B cell (primary cell): ENCODE measurements at regions not wholly inside any gene's neighbourhood (a gene's known extent, or its start where the extent isn't known, plus 50 kb on each side); places are given as distances from the start of the nearest gene placed in this dataset.

Experiments used
- ATAC-seq: fragments of 200-7000 bp; cut with Tn5 transposase; one replicate; pipeline ENCODE4 v1.10.0; 2021; ENCODE audit warnings: low read depth, mild to moderate bottlenecking, moderate number of reproducible peaks, moderate library complexity
- CTCF ChIA-PET: fragments of 350-600 bp; sonication (Branson Sonifier 250); formaldehyde crosslinking; loops from one replicate; lab custom pipeline; 2021; ENCODE audit warnings: antibody characterized with exemption, inconsistent platforms; lab: Charles Lee
- POLR2A ChIA-PET: fragments of 350-600 bp; sonication (Branson Sonifier 250); formaldehyde crosslinking; loops from one replicate; lab custom pipeline; 2021; ENCODE audit warnings: antibody characterized with exemption; lab: Charles Lee
- DNase-seq: peaks from one replicate; pipeline ENCODE4 v3.0.0; 2013
- H2AFZ ChIP-seq: 2 replicates; pipeline ENCODE4 v1.6.1; 2012; ENCODE audit warnings: mild to moderate bottlenecking, low read depth, low read length; ENCODE audit not compliant: insufficient read depth, poor library complexity, severe bottlenecking
- H3K27ac ChIP-seq, 2 donors: 1 replicate in 1 of 2; 2 replicates in 1 of 2; pipeline ENCODE4 v1.5.1; 2012 to 2013; ENCODE audit warnings: low read length in 2 of 2, mild to moderate bottlenecking in 2 of 2, moderate library complexity in 1 of 2
- H3K27me3 ChIP-seq, 4 experiments: fragments of 200-600 bp in 1 of 4; sonication (generic) in 1 of 4; replicated peaks in 1 of 4; 1 replicate in 2 of 4; 2 replicates in 2 of 4; pipeline versions ENCODE4 v1.6.1 to v1.7.0; 2013 to 2016; ENCODE audit warnings: low read length in 3 of 4, mild to moderate bottlenecking in 2 of 4, mixed read lengths in 1 of 4, moderate library complexity in 1 of 4; ENCODE audit not compliant: insufficient read depth in 4 of 4, control insufficient read depth in 3 of 4; ENCODE audit errors: control extremely low read depth in 1 of 4
- H3K36me3 ChIP-seq, 2 experiments: replicated peaks in 1 of 2; 1 replicate in 1 of 2; 2 replicates in 1 of 2; pipeline versions ENCODE4 v1.6.1 to v1.7.1; 2013; ENCODE audit warnings: low read length in 1 of 2; ENCODE audit not compliant: insufficient read depth in 2 of 2, control insufficient read depth in 1 of 2; ENCODE audit errors: control extremely low read depth in 1 of 2, extremely low read depth in 1 of 2
- H3K4me1 ChIP-seq, 2 donors: fragments of 200-600 bp in 1 of 2; sonication (generic) in 1 of 2; 1 replicate in 1 of 2; 2 replicates in 1 of 2; pipeline versions ENCODE4 v1.5.1 to v1.6.1; 2013 to 2017; ENCODE audit warnings: low read length in 2 of 2; ENCODE audit not compliant: control insufficient read depth in 2 of 2, insufficient read depth in 2 of 2
- H3K4me2 ChIP-seq: replicated peaks from 2 replicates; pipeline ENCODE3; 2012; ENCODE audit warnings: mild to moderate bottlenecking, low read depth, low read length; ENCODE audit not compliant: poor library complexity, severe bottlenecking
- H3K4me3 ChIP-seq, 5 experiments: fragments of 200-600 bp in 1 of 5; sonication (generic) in 1 of 5; 1 replicate in 3 of 5; 2 replicates in 2 of 5; pipeline versions ENCODE4 v1.5.1 to v1.7.0; 2011 to 2016; ENCODE audit warnings: low read length in 4 of 5, mild to moderate bottlenecking in 4 of 5, low read depth in 2 of 5, control low read depth in 1 of 5, moderate library complexity in 1 of 5; ENCODE audit not compliant: insufficient read depth in 1 of 5; ENCODE audit errors: control extremely low read depth in 1 of 5, extremely low read depth in 1 of 5
- H3K79me2 ChIP-seq: fragments of 200-600 bp; sonication (generic); one replicate; pipeline ENCODE4 v1.6.0; 2016; ENCODE audit warnings: low read length; ENCODE audit not compliant: control insufficient read depth, insufficient read depth
- H3K9ac ChIP-seq: fragments of 200-600 bp; sonication (generic); 2 replicates; pipeline ENCODE4 v1.6.1; 2017; ENCODE audit warnings: mild to moderate bottlenecking, low read length, moderate library complexity
- H3K9me3 ChIP-seq, 3 donors: one replicate each; pipeline versions ENCODE4 v1.6.1 to v1.7.1; 2013; ENCODE audit warnings: low read length in 2 of 3; ENCODE audit not compliant: control insufficient read depth in 2 of 3, insufficient read depth in 1 of 3; ENCODE audit errors: control extremely low read depth in 1 of 3
- H4K20me1 ChIP-seq: 2 replicates; pipeline ENCODE4 v1.6.0; 2012; ENCODE audit warnings: mild to moderate bottlenecking, low read length; ENCODE audit not compliant: insufficient read depth, control insufficient read depth, poor library complexity, severe bottlenecking
- H3K27ac Mint-ChIP-seq: one replicate; pipeline ENCODE4 v1.8.0; 2021; ENCODE audit warnings: mixed read lengths
- H3K27me3 Mint-ChIP-seq: one replicate; pipeline ENCODE4 v1.8.0; 2021; ENCODE audit warnings: mixed read lengths
- H3K4me1 Mint-ChIP-seq: one replicate; pipeline ENCODE4 v1.8.0; 2021; ENCODE audit warnings: mixed read lengths
- H3K4me3 Mint-ChIP-seq: one replicate; pipeline ENCODE4 v1.8.0; 2021; ENCODE audit warnings: mixed read lengths
- H3K9me3 Mint-ChIP-seq: one replicate; pipeline ENCODE4 v1.8.0; 2022; ENCODE audit warnings: mixed read lengths; ENCODE audit not compliant: insufficient read depth
- EZH2 ChIP-seq: IDR thresholded peaks from 2 replicates; pipeline ENCODE4 v1.6.1; 2012; ENCODE audit warnings: borderline replicate concordance, low read depth, mild to moderate bottlenecking, moderate library complexity, low read length; ENCODE audit not compliant: insufficient read depth, poor library complexity, severe bottlenecking
- WGBS: methylation state at CpG from one replicate; pipeline ENCODE4 v1.1.5; 2013; ENCODE audit warnings: missing lambda C conversion rate; ENCODE audit not compliant: insufficient coverage; 5-methylcytosine and 5-hydroxymethylcytosine counted together
- intact Hi-C: fragments of 100-400 bp; cut with micrococcal nuclease; formaldehyde crosslinking; loops from one replicate; pipeline ENCODE4 v1.10.0; 2022
- TF ChIP-seq, protein P1 (sequence below): fragments of 200-600 bp; IDR thresholded peaks from one replicate; pipeline ENCODE4 v1.8.0; 2022; ENCODE audit warnings: antibody characterized with exemption, mild to moderate bottlenecking

DNA sequence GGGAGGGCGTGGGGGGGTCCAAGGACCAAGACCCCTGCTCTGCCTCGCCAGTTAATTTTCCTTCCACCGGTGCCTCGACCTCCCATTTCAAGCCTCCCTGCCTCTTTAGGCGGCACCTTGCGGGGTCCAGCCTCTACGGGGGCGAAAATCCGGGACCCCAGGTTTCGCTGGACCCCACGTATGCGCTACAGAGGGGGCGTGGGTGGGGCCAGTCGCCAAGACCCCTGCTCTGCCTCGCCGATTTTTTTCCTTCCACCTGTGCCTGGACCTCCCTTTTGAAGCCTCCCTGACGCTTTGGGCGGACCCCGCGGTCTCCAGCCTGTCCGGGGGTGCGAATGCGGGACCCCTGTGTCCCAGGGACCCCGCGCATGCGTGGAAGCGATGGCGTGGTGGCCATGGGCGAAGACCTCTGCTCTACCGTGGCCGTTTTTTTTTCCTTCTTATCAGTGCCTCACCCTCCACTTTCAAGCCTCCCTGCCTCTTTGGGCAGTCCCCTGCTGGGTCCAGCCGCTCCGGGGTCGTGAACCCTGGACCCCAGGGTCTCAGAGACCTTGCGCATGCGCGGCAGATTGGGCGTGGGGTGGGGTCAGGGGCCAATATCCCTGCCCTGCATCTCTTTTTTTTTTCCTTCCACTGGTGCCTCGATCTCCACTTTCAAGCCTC lies 324.2 kb downstream of the ALG10 start:
- Mint-ChIP-seq H3K4me3 (no peak overlapping the region), H3K4me1 (no peaks in the 10 kb centered on the region), H3K27me3 (no peaks in the 10 kb centered on the region), H3K9me3 (no peaks in the 10 kb centered on the region), H3K27ac (no peak overlapping the region)
- intact Hi-C loops, result no loop called here
- ATAC-seq (no peak), DNase-seq (no peak)
- Histone ChIP-seq H3K4me1 (no peaks in the 10 kb centered on the region), H3K27ac (no peak overlapping the region), H3K9ac (no peak overlapping the region), H3K79me2 (no peaks in the 10 kb centered on the region), H3K4me3 (no peak overlapping the region), H4K20me1 (no peaks in the 10 kb centered on the region), H3K4me2 (no peak overlapping the region), H3K27me3 (no peaks in the 10 kb centered on the region), H3K36me3 (no peaks in the 10 kb centered on the region), H3K9me3 (peaks cover 0 to 100% (median 5%) of the 10 kb centered on the region in 3 donors), H2AFZ (no peak overlapping the region)
- WGBS, result 63% methylated on average over 38 of the region's 39 CpGs
- ChIA-PET CTCF (no interaction called here), POLR2A (no interaction called here)
- TF ChIP-seq EZH2, result no peak
- TF ChIP-seq, protein P1, sequence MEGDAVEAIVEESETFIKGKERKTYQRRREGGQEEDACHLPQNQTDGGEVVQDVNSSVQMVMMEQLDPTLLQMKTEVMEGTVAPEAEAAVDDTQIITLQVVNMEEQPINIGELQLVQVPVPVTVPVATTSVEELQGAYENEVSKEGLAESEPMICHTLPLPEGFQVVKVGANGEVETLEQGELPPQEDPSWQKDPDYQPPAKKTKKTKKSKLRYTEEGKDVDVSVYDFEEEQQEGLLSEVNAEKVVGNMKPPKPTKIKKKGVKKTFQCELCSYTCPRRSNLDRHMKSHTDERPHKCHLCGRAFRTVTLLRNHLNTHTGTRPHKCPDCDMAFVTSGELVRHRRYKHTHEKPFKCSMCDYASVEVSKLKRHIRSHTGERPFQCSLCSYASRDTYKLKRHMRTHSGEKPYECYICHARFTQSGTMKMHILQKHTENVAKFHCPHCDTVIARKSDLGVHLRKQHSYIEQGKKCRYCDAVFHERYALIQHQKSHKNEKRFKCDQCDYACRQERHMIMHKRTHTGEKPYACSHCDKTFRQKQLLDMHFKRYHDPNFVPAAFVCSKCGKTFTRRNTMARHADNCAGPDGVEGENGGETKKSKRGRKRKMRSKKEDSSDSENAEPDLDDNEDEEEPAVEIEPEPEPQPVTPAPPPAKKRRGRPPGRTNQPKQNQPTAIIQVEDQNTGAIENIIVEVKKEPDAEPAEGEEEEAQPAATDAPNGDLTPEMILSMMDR, result no peak

DNA sequence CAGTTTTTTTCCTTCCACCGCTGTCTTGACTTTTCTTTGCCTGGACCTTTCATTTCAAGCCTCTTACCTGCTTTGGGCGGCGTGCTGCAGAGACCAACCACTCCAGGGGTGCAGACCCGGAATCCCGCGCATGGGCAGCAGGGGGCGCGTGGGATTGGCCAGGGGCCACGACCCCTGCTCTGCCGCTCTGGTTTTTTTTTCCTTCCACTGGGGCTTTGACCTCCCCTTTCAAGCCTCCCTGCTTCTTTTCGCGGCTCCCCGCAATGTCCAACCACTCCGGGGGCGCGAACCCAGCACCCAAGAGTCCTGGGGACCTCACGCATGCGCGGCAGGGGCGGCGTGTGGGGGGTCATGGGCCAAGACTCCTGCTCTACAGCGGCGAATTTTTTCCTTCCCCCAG lies 325.1 kb downstream of the ALG10 start:
- no peak for DNase-seq
- Histone ChIP-seq H3K27me3 (no peaks in the 10 kb centered on the region), H3K36me3 (no peaks in the 10 kb centered on the region), H3K79me2 (no peaks in the 10 kb centered on the region), H4K20me1 (no peaks in the 10 kb centered on the region), H3K4me2 (no peak overlapping the region), H3K9ac (no peak overlapping the region), H2AFZ (no peak overlapping the region), H3K4me1 (no peaks in the 10 kb centered on the region), H3K4me3 (no peak overlapping the region), H3K9me3 (peaks cover 0 to 99% (median 5%) of the 10 kb centered on the region in 3 donors), H3K27ac (no peak overlapping the region)
- H3K4me1 Mint-ChIP-seq, result no peaks in the 10 kb centered on the region
- H3K27me3 Mint-ChIP-seq, result no peaks in the 10 kb centered on the region
- no peak overlapping the region for H3K4me3 Mint-ChIP-seq
- CTCF ChIA-PET, result no interaction called here
- intact Hi-C loops, result no loop called here
- POLR2A ChIA-PET, result no interaction called here
- no peak overlapping the region for H3K27ac Mint-ChIP-seq
- WGBS, result 55% methylated on average over 21 of the region's 23 CpGs
- TF ChIP-seq, protein P1, result no peak
- no peak for TF ChIP-seq EZH2
- no peak for ATAC-seq
- no peaks in the 10 kb centered on the region for H3K9me3 Mint-ChIP-seq
